Activated T-cell treated with anti-CD3 and anti-CD28 coated beads, Interleukin-2, amount 50 U/mL, for 72 hours (primary cell): ENCODE measurements at regions not wholly inside any gene's neighbourhood (a gene's known extent, or its start where the extent isn't known, plus 50 kb on each side); places are given as distances from the start of the nearest gene placed in this dataset.
A peak's percentile ranks its signal among the peaks of the same experiment; 100 is the strongest.

ENCODE experiments used
- ATAC-seq, 2 donors: fragments of 150-1000 bp; cut with Tn5 transposase; replicated peaks in 1 of 2; 2 replicates each; pipeline ENCODE4 v1.10.0; 2021; ENCODE audit warnings: moderate library complexity in 2 of 2, mild to moderate bottlenecking in 1 of 2
- DNase-seq, 2 donors: peaks; one replicate each; pipeline ENCODE4 v3.0.0; 2021 to 2022; ENCODE audit warnings: mixed read lengths in 1 of 2
- H3K27ac Mint-ChIP-seq: one replicate; pipeline ENCODE4 v1.8.0; 2022; ENCODE audit warnings: mild to moderate bottlenecking, moderate library complexity, mixed read lengths
- H3K27me3 Mint-ChIP-seq: one replicate; pipeline ENCODE4 v1.8.0; 2022; ENCODE audit warnings: low read depth, mixed read lengths
- H3K36me3 Mint-ChIP-seq, 2 donors: one replicate each; pipeline ENCODE4 v1.8.0; 2022; ENCODE audit warnings: mixed read lengths in 2 of 2, mild to moderate bottlenecking in 1 of 2; ENCODE audit not compliant: insufficient read depth in 2 of 2
- H3K4me1 Mint-ChIP-seq: one replicate; pipeline ENCODE4 v1.8.0; 2022; ENCODE audit warnings: low read depth, mixed read lengths
- H3K4me3 Mint-ChIP-seq, 2 donors: one replicate each; pipeline ENCODE4 v1.8.0; 2022; ENCODE audit warnings: mild to moderate bottlenecking in 2 of 2, mixed read lengths in 2 of 2, moderate library complexity in 2 of 2
- H3K9me3 Mint-ChIP-seq, 2 donors: one replicate each; pipeline ENCODE4 v1.8.0; 2022; ENCODE audit warnings: mixed read lengths in 2 of 2

DNA sequence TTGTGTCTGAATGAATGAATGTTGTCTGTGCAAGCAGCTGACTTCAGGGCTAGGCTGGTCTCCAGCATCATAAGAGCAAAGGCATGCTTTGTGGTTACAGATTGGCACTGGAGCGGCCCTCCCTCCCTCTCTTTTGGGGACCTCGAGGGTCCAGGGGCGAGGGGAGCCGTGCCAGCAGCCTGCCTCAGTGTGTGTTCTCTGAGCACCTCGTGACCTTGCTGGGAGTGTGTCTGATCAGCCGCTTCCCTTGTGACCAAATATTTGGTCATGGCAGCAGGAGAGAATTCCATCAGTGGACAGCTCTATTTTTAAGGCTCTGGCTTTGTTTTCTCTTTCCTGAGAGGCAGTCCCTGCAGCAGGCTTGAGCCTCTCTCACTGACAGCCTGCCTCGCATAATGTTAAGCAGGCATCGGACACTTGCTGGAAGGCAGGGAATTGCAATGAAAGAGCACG is 329.7 kb downstream of the UQCRFS1 start:
- DNase-seq (no peak), ATAC-seq (no peak)
- Mint-ChIP-seq H3K27me3 (no peaks in the 10 kb centered on the region), H3K36me3 (no peaks in the 10 kb centered on the region), H3K4me1 (no peaks in the 10 kb centered on the region), H3K27ac (no peak overlapping the region), H3K9me3 (no peaks in the 10 kb centered on the region), H3K4me3 (no peak overlapping the region)

GRCh38 chr19:28882818-28883217 is 330.1 kb downstream of the UQCRFS1 start:
- no peaks in the 10 kb centered on the region for H3K9me3 Mint-ChIP-seq
- DNase-seq: no peak
- no peak for ATAC-seq
- no peaks in the 10 kb centered on the region for H3K27me3 Mint-ChIP-seq
- H3K27ac Mint-ChIP-seq: no peak overlapping the region
- no peaks in the 10 kb centered on the region for H3K4me1 Mint-ChIP-seq
- no peak overlapping the region for H3K4me3 Mint-ChIP-seq
- H3K36me3 Mint-ChIP-seq: no peaks in the 10 kb centered on the region

- H3K4me1 Mint-ChIP-seq: no peaks in the 10 kb centered on the region
- no peaks in the 10 kb centered on the region for H3K27me3 Mint-ChIP-seq
- no peak overlapping the region for H3K4me3 Mint-ChIP-seq
- ATAC-seq (no peak), DNase-seq (no peak)
- H3K36me3 Mint-ChIP-seq: no peaks in the 10 kb centered on the region
- no peaks in the 10 kb centered on the region for H3K9me3 Mint-ChIP-seq
- no peak overlapping the region for H3K27ac Mint-ChIP-seq
Measured at GRCh38 chr19:28881616-28882015, 331.3 kb downstream of the UQCRFS1 start.

DNA sequence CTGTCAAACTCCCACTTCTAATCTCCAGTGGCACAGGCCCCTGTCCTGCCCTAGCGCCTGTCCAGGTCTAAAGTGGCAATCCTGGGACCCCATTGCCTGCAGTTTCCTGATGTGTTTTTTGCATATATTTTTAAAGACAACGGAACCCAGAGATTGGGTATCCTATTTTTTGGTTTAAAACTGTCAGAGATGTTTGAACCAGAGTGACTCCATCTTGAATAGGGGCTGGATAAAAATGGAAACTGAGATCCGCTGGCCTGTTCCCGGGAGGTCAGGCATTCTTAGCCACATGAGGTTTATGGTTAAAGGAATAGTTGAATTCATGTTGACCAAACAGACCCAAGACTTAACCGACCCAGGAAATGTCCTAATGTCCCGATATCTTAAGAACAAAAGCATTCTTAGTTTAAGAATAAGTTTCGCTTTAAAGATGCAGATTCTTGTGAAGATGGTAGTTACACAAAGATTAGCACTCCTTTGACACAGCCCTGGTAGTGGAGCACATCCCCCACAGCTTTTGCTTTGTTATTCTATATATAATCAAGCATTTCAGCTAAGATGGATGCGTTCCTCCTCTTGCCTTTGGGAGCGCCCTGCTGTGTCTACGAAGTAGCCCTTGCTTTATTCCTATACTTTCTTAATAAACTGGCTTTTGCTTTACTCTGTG is 332.1 kb downstream of the UQCRFS1 start:
- Mint-ChIP-seq H3K36me3 (no peaks in the 10 kb centered on the region), H3K4me3 (no peak overlapping the region), H3K9me3 (no peaks in the 10 kb centered on the region), H3K27ac (no peak overlapping the region), H3K4me1 (no peaks in the 10 kb centered on the region), H3K27me3 (no peaks in the 10 kb centered on the region)
- ATAC-seq (no peak), DNase-seq (no peak)

GRCh38 chr19:28878862-28879566 is 333.9 kb downstream of the UQCRFS1 start:
- ATAC-seq: peak; percentile 39 to 40
- Mint-ChIP-seq H3K27me3 (no peaks in the 10 kb centered on the region), H3K27ac (no peak overlapping the region), H3K4me1 (no peaks in the 10 kb centered on the region), H3K9me3 (no peaks in the 10 kb centered on the region), H3K36me3 (no peaks in the 10 kb centered on the region), H3K4me3 (no peak overlapping the region)
- DNase-seq: peak; percentile 67 to 73

- DNase-seq (no peak), ATAC-seq (no peak)
- Mint-ChIP-seq H3K36me3 (no peaks in the 10 kb centered on the region), H3K9me3 (no peaks in the 10 kb centered on the region), H3K27ac (no peak overlapping the region), H3K4me3 (no peak overlapping the region), H3K4me1 (no peaks in the 10 kb centered on the region), H3K27me3 (no peaks in the 10 kb centered on the region)
Measured at GRCh38 chr19:28876609-28877123, 336.3 kb downstream of the UQCRFS1 start.

GRCh38 chr19:28874742-28875141 is 338.2 kb downstream of the UQCRFS1 start:
- ATAC-seq (no peak), DNase-seq (no peak)
- H3K9me3 Mint-ChIP-seq: no peaks in the 10 kb centered on the region
- H3K36me3 Mint-ChIP-seq: no peaks in the 10 kb centered on the region
- H3K4me1 Mint-ChIP-seq: no peaks in the 10 kb centered on the region
- H3K27ac Mint-ChIP-seq: no peak overlapping the region
- no peaks in the 10 kb centered on the region for H3K27me3 Mint-ChIP-seq
- H3K4me3 Mint-ChIP-seq: no peak overlapping the region

DNA sequence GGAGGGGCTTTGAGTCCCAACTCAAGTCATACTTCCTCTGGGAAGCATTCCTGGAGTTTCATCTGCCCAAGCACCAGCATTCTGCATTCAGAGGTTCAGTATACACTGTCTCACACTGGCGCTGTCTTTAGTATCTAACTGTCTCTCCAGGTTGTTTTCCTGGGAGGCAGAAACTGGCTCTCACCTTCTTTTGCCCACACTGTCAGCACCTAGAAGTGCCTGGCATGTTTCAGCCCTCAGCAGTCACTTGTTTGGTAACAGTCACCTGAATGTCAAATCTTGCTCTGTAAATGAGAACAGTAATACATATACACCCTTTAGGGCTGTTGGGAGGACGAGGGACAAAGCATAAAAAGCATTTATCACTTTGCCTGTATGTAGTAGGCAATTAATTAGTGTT is 339.6 kb downstream of the UQCRFS1 start:
- Mint-ChIP-seq H3K9me3 (peaks cover 0 to 1% of the 10 kb centered on the region in 2 donors), H3K27ac (no peak overlapping the region), H3K4me3 (no peak overlapping the region), H3K4me1 (no peaks in the 10 kb centered on the region), H3K36me3 (no peaks in the 10 kb centered on the region), H3K27me3 (no peaks in the 10 kb centered on the region)
- DNase-seq (no peak), ATAC-seq (no peak)

DNA sequence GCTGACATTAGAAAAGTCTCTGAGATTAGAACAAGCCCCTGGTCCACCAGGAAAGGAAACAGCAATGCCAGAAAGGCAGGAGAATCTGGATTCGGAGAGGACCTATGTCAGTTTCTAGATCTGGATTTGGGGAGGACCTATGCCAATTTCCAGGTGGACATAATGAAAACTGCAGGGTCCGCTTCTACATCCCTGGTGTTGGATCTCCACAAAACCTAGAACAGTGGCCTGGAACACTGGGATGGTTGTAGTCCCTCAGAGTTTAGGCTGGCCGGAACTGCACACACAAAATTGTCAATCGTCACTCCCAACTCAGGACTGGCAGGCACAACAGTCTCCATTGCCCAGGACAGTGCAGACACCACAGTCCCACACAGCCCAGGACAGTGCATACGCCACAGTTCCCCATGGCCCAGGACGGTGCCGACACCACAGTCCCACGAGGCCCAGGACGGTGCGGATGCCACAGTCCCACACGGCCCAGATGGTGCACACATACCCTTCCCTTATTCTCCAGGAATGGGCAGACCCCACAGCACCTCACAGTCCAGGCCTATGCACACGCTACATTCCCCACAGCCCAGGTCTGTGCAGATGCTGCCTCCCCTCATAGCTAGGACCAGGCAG is 341.7 kb downstream of the UQCRFS1 start:
- peaks cover 0 to 1% of the 10 kb centered on the region in 2 donors for H3K9me3 Mint-ChIP-seq
- H3K36me3 Mint-ChIP-seq: no peaks in the 10 kb centered on the region
- no peak overlapping the region for H3K27ac Mint-ChIP-seq
- ATAC-seq (no peak), DNase-seq (no peak)
- H3K4me1 Mint-ChIP-seq: no peaks in the 10 kb centered on the region
- H3K4me3 Mint-ChIP-seq: no peak overlapping the region
- H3K27me3 Mint-ChIP-seq: no peaks in the 10 kb centered on the region

DNA sequence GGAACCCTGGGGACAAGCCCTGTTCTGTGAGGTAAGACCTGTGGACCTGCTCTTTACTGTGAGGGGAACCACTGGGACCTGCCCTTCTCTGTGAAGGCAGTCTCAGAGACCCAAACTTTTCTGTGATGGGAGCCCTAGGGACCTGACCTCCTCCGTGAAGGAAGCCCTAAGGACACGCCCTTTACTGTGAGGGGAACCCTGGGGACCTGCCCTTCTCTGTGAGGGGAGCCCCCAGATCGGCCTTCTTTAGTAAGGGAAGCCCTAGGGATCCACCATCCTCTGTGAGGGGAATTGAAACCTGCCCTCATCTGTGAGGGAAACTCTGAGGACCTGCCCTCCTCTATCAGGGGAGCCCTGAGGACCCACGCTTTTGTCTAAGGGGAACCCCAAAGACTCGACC is 343.5 kb downstream of the UQCRFS1 start:
- Mint-ChIP-seq H3K4me3 (no peak overlapping the region), H3K36me3 (no peaks in the 10 kb centered on the region), H3K4me1 (no peaks in the 10 kb centered on the region), H3K27me3 (no peaks in the 10 kb centered on the region), H3K9me3 (peaks cover 0 to 1% of the 10 kb centered on the region in 2 donors), H3K27ac (no peak overlapping the region)
- ATAC-seq: no peak
- no peak for DNase-seq

GRCh38 chr19:28868836-28869235 is 344.1 kb downstream of the UQCRFS1 start:
- H3K36me3 Mint-ChIP-seq: no peaks in the 10 kb centered on the region
- DNase-seq (no peak), ATAC-seq (no peak)
- peaks cover 0 to 1% of the 10 kb centered on the region in 2 donors for H3K9me3 Mint-ChIP-seq
- H3K4me1 Mint-ChIP-seq: no peaks in the 10 kb centered on the region
- no peaks in the 10 kb centered on the region for H3K27me3 Mint-ChIP-seq
- no peak overlapping the region for H3K27ac Mint-ChIP-seq
- no peak overlapping the region for H3K4me3 Mint-ChIP-seq

DNA sequence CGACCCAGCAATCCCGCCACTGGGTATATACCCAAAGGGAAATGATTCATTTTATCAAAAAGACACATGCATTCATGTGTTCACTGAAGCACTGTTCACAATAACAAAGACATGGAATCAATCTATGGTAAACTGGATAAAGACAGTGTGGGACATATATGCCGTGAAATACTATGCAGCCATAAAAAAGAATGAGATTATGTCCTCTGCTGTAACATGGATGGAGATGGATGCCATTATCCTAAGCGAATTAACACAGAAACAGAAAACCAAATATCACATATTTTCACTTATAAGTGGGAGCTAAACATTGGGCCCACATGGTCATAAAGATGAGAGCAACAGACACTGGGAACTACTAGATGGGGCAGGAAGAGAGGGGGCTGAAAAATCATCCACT is 345.0 kb downstream of the UQCRFS1 start:
- ATAC-seq: no peak
- H3K27me3 Mint-ChIP-seq: no peaks in the 10 kb centered on the region

GRCh38 chr19:28864577-28865042 is 348.3 kb downstream of the UQCRFS1 start:
- no peaks in the 10 kb centered on the region for H3K36me3 Mint-ChIP-seq

More for the DNA sequence above, 345.0 kb downstream of the UQCRFS1 start:
- H3K4me3 Mint-ChIP-seq: no peak overlapping the region
- peaks cover 0 to 1% of the 10 kb centered on the region in 2 donors for H3K9me3 Mint-ChIP-seq
- no peak for DNase-seq
- H3K4me1 Mint-ChIP-seq: no peaks in the 10 kb centered on the region
- no peaks in the 10 kb centered on the region for H3K36me3 Mint-ChIP-seq
- no peak overlapping the region for H3K27ac Mint-ChIP-seq

More at GRCh38 chr19:28864577-28865042, 348.3 kb downstream of the UQCRFS1 start:
- Mint-ChIP-seq H3K27me3 (no peaks in the 10 kb centered on the region), H3K4me1 (no peaks in the 10 kb centered on the region), H3K4me3 (no peak overlapping the region), H3K27ac (no peak overlapping the region), H3K9me3 (peaks cover 0 to 1% of the 10 kb centered on the region in 2 donors)
- DNase-seq (no peak), ATAC-seq (no peak)
